ENCODE measurements at regions not wholly inside any gene's neighbourhood (a gene's known extent, or its start where the extent isn't known, plus 50 kb on each side); places are given as distances from the start of the nearest gene placed in this dataset.

GRCh38 chr9:26313108-26313507 is 579.5 kb downstream of the CAAP1 start:
- TF ChIP-seq CTCF (IDR thresholded peaks at IDR 0.05; ENCODE audit: insufficient read depth, low read length, poor library complexity, severe bottlenecking), result no peak
- Histone ChIP-seq H3K36me3 (ENCODE audit: control insufficient read depth, insufficient read depth, low read length) (no peaks in the 10 kb centered on the region), H3K4me3 (ENCODE audit: low read depth, low read length) (no peak overlapping the region), H3K27me3 (ENCODE audit: control insufficient read depth, insufficient read depth, low read length) (no peaks in the 10 kb centered on the region)
- DNase-seq (ENCODE audit: low read depth), result no peak

GRCh38 chr9:26311463-26311995 is 581.1 kb downstream of the CAAP1 start:
- no peak overlapping the region for H3K4me3 ChIP-seq (ENCODE audit: low read depth, low read length)
- DNase-seq (ENCODE audit: low read depth), result no peak
- H3K36me3 ChIP-seq (ENCODE audit: control insufficient read depth, insufficient read depth, low read length), result no peaks in the 10 kb centered on the region
- H3K27me3 ChIP-seq (ENCODE audit: control insufficient read depth, insufficient read depth, low read length), result no peaks in the 10 kb centered on the region
- TF ChIP-seq CTCF (IDR thresholded peaks at IDR 0.05; ENCODE audit: insufficient read depth, low read length, poor library complexity, severe bottlenecking), result no peak

GRCh38 chr9:26310294-26310693 is 582.3 kb downstream of the CAAP1 start:
- H3K36me3 ChIP-seq (ENCODE audit: control insufficient read depth, insufficient read depth, low read length), result no peaks in the 10 kb centered on the region
- H3K4me3 ChIP-seq (ENCODE audit: low read depth, low read length), result no peak overlapping the region
- H3K27me3 ChIP-seq (ENCODE audit: control insufficient read depth, insufficient read depth, low read length), result no peaks in the 10 kb centered on the region
- DNase-seq (ENCODE audit: low read depth), result peak; percentile 62
- no peak for TF ChIP-seq CTCF (IDR thresholded peaks at IDR 0.05; ENCODE audit: insufficient read depth, low read length, poor library complexity, severe bottlenecking)

- Histone ChIP-seq H3K27me3 (ENCODE audit: control insufficient read depth, insufficient read depth, low read length) (no peaks in the 10 kb centered on the region), H3K36me3 (ENCODE audit: control insufficient read depth, insufficient read depth, low read length) (no peaks in the 10 kb centered on the region), H3K4me3 (ENCODE audit: low read depth, low read length) (no peak overlapping the region)
- no peak for TF ChIP-seq CTCF (IDR thresholded peaks at IDR 0.05; ENCODE audit: insufficient read depth, low read length, poor library complexity, severe bottlenecking)
- DNase-seq (ENCODE audit: low read depth), result no peak
Measured at GRCh38 chr9:26308328-26308727, 584.3 kb downstream of the CAAP1 start.

GRCh38 chr9:26301659-26302058 is 590.9 kb downstream of the CAAP1 start:
- Histone ChIP-seq H3K4me3 (ENCODE audit: low read depth, low read length) (no peak overlapping the region), H3K27me3 (ENCODE audit: control insufficient read depth, insufficient read depth, low read length) (no peaks in the 10 kb centered on the region), H3K36me3 (ENCODE audit: control insufficient read depth, insufficient read depth, low read length) (no peaks in the 10 kb centered on the region)
- no peak for DNase-seq (ENCODE audit: low read depth)
- no peak for TF ChIP-seq CTCF (IDR thresholded peaks at IDR 0.05; ENCODE audit: insufficient read depth, low read length, poor library complexity, severe bottlenecking)

GRCh38 chr9:26301046-26301445 is 591.6 kb downstream of the CAAP1 start:
- no peak for TF ChIP-seq CTCF (IDR thresholded peaks at IDR 0.05; ENCODE audit: insufficient read depth, low read length, poor library complexity, severe bottlenecking)
- no peak for DNase-seq (ENCODE audit: low read depth)
- H3K27me3 ChIP-seq (ENCODE audit: control insufficient read depth, insufficient read depth, low read length), result no peaks in the 10 kb centered on the region
- H3K4me3 ChIP-seq (ENCODE audit: low read depth, low read length), result no peak overlapping the region
- no peaks in the 10 kb centered on the region for H3K36me3 ChIP-seq (ENCODE audit: control insufficient read depth, insufficient read depth, low read length)

All from kidney epithelial cell (primary cell).